Nucleus accumbens (tissue), 56 donors: ENCODE measurements at regions not wholly inside any gene's neighbourhood (a gene's known extent, or its start where the extent isn't known, plus 50 kb on each side); places are given as distances from the start of the nearest gene placed in this dataset.
A peak's percentile ranks its signal among the peaks of the same experiment; 100 is the strongest.

ENCODE experiments used
- DNase-seq, 56 donors: peaks; one replicate each; lab custom pipeline; 2025; lab: John Stamatoyannopoulos, UW

DNA sequence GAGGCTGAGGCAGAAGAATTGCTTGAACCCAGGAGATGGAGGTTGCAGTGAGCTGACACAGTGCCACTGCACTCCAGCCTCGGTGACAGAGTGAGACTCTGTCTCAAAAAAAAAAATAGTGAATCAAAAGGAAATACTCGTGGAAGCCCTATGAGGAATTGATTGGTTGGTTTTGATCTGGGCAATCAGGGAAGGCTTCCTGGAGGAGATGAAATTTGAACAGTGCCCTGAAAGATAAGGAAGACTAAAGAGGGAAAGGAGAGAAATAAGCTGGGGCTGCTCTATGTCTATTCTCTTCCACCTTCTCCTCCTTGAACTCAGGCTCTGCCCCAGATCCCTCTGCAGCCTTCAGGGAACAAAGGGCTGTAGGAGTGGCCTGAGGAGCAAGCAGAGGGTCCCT, 54.1 kb downstream of the IRF2BPL start:
- DNase-seq = no peak

DNA sequence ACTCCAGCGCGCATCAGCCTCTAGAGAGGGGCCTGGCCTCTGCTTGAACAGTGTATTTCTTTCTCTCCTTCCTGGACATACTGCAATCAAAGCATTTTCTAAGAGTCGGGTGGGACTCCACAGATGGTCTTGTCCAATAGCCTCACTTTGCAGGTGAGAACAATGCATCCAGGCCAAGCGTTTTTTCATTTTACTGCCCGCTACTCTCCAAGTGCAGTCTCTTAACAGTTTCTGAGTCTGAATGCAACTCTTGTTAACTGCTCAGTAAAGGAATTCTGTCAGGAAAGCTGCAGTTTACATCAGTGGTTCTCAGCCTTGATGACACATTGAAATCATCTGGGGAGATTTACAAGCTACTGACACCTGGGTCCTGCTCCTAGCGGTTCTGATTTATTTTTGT, 57.0 kb downstream of the IRF2BPL start:
- no peak for DNase-seq

GRCh38 chr14:76968621-76969063, 59.9 kb downstream of the IRF2BPL start:
- no peak for DNase-seq

GRCh38 chr14:76967788-76968187, 60.7 kb downstream of the IRF2BPL start:
- DNase-seq = no peak

DNA sequence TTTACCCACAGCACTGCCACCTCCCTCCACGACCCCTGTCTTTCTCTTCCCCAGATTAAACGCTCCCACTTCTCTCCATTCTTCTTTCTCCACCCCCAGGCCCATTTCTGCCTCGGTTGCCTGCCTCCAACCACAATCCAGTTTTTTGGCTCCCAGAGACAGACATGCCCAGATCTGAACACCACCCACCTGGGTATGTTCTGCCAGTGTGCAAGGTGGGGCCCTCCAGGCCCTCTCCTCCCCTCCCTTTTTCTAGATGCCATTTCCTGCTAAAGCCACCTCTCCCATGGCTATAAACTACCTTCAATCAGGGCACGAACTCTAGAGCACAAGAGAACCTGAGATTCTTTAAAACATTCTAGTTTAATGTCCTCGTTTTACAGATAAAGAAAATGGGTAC, 63.3 kb downstream of the IRF2BPL start:
- no peak for DNase-seq

DNA sequence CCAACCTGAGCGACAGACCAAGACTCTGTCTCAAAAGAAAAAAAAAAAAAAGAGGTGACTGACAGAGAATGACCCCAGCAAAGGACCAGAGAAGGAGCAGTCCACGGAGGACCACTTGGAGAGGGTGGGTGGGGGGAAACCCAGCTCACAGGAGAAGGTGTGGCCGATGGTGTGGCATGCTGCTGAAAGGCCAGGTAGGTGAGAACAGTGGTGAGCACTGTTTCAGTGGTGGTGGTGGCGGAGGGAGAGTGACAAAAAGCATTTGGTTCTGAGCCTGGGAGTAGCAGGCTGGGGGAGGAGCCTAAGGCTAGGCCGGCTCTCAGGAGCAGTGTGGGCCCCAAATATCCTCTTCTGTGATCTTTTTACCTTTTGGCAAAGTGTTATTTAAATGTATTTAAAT, 63.8 kb downstream of the IRF2BPL start:
- no peak for DNase-seq

DNA sequence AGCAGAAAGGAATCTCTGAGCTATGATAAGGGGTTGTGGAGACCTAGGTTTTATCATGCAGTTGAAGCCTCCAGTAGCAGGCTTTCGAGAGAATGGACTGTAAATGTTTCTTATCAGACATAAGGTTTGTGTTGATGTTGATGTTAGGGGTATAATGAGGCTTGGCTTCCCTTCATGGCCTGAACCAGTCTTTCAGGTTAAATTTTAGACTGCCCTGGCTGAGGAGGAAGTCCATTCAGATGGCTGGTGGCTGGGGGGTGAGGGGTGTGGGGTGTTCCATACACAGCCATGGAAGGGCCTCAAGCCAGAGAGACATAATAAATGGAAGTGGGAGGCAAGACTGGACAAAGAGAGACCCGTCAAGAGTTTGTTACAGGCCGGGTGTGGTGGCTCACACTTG, 65.1 kb downstream of the IRF2BPL start:
- DNase-seq = no peak

- peak in 1 of 56 donors; percentile 51 for DNase-seq
Measured at GRCh38 chr14:76962303-76962660, 66.2 kb downstream of the IRF2BPL start.

DNA sequence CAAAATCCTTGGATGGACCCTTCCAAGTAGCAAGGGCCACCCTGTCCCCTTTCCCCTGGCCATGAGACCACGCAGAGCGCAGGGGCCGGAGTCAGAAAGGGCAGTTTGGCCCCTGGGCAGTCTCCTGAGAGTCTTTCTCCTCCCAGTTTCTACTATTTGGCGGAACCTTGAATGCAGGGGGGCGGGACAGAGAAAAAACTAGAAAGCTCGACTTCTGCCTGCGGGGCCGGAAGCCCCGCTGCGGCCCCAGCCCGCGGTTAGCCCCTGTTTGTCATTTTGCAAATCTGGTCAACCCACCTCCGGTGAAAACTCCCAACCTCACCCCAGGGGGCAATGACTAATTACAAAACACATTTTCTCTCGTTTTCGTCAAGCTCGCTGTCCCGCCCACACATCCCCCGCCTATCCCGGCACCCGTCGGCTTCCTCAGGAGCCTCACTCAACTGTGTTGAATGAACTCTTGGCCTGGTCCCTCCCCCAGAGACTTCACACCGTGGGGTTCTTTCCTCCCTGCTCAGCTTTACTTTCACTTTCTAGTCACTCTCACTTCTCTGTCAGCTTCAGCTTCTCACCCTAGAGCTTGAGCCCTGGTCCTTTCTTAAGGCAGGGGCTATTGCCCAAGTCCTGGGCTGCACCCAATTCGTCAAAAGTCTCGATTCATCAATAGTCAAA, 66.7 kb downstream of the IRF2BPL start:
- peak in 49 of 56 donors; percentile 14 to 85 (median 53) for DNase-seq

- no peak for DNase-seq
Measured at GRCh38 chr14:76958980-76959710, 69.4 kb downstream of the IRF2BPL start.

- DNase-seq = no peak
Measured at GRCh38 chr14:76958020-76958979, 70.2 kb downstream of the IRF2BPL start.

GRCh38 chr14:76957224-76957891, 71.2 kb downstream of the IRF2BPL start:
- peak in 2 of 56 donors; percentile 8 to 27 for DNase-seq

- DNase-seq = peak; percentile 60 to 97 (median 90)
Measured at GRCh38 chr14:76956316-76957090, 72.0 kb downstream of the IRF2BPL start.

DNA sequence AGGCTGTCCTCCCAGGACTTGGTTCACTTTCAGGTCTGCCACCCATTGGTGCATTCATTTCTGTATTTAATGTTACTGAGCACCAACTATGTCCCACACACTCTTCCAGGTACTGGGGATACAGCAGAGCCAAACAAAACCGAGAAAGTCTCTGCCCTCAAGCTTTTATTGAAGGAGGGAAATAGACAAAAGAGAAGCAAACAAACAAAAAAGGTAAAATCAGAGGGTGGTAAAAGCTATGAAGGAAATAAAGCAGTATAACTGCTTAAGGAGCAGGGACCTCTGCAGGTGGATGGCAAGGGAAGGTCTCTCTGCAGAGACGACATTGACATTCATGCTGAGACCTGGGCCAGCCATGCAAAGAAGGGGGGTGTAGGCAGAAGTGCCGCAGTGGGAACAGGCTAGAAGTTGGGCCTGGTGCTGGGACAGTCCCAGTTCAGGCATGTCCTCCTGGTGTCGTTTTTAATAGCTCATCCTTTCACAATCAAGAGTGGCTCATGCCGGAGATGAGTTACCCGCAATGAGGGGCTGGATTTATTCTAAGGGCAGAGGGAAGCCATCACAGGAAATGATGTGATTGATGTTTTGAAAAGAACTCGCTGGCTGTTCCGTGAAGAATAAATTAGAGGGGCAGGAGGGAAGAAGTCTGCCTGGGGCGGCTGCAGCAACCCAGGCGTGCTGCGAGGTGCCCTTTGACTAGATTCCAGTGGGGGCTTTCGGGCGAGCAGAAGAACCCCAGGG, 72.8 kb downstream of the IRF2BPL start:
- DNase-seq = peak in 17 of 56 donors; percentile 10 to 83 (median 51)

DNA sequence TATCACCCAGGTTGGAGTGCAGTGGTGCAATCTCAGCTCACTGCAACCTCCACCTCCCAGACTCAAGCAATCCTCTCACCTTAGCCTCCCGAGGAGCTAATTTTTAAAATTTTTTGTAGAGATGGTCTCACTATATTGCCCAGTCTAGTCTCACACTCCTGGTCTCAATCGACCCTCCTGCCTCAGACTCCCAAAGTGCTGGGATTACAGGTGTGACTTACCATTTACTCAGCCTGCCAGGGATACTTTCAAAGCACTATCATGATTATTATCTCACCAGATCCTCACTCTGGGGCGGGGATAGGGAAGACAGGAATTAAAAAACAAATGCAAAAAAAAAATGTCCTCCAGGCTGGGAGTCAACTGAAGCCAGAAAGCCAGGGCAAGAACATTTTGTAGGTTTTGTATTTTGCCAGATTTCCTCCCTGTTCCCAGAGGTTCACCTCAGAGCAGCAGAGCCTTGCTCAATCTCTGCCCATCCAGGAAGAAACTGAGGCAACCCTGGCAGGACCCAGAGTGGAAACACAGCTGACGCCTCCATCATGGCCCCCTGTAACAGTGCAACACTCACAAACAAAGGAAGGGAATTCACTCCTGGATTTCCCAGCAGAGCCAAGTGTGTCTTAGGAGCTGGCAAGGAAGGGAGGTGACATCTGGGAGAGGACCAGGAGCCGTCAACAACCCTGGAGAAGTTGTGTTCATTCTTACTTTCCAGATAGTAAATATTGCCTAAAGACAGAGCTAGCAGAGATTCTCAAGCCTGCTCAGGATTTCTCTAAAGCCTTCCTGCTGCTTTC, 73.9 kb downstream of the IRF2BPL start:
- DNase-seq = no peak

DNA sequence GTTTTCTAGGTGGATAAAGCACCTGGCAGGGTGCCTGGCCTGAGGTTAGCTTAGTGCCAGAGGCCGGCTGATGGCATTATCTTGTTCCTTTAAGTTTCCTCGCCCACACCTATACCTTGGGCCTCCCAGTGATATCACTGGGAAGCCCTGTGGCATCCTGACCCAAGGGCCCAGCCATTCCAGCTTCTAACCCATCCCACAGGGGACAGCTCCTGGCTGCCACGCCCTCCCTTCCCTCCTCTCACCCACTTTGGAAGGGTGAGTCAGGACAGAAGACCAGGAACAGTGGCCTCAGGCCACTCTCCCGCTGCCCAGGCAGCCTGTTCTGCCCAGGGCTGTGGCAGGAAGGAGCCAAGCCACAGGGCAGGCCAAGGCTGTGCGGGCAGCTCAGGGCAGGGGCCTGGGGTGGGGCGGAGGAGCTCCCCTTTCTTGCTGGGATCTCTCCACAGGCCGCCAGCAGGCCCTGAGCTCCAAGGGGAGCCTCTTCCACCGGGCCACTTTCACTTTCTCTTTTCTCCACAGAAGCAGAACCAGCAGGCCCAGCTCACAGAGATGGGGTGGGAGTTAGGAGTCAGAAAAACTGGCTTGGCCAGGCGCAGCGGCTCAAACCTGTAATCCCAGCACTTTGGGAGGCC, 75.1 kb downstream of the IRF2BPL start:
- DNase-seq = peak in 26 of 56 donors; percentile 3 to 57 (median 23)

DNA sequence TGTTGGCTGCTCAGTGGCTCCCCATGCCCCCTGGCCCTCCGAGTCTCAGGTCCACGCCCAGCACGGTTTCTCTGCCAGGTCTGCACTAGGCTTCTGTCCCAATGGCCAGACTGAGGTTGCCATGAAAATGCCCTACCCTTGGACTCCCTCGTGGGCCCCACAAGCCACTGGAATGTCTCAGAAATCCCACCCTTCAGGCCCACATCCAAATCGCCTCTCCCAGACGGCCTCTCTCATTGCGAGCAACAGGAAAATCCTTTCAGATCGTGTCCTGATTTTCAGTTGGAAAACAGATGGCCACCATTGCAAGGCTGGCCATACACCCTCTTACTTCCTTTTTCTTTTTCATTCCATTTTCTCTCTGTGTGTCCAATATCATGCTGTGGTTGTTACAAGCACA, 77.3 kb downstream of the IRF2BPL start:
- DNase-seq = peak in 4 of 56 donors; percentile 3 to 30 (median 8)
